Endothelial cell of umbilical vein (primary cell): ENCODE measurements at regions not wholly inside any gene's neighbourhood (a gene's known extent, or its start where the extent isn't known, plus 50 kb on each side); places are given as distances from the start of the nearest gene placed in this dataset.

Source experiments
- BruUV-seq: library from RNA; stranded (reverse); fragments of 400-500 nt; replicated peaks from 2 replicates; lab custom pipeline; 2021; lab: Mats Ljungman, UMichigan
- CTCF ChIA-PET: fragments of 300-600, 350-600 bp; sonication (Branson Sonifier 250); formaldehyde crosslinking; loops from one replicate; lab custom pipeline; 2021; ENCODE audit warnings: antibody characterized with exemption, inconsistent platforms; lab: Charles Lee
- POLR2A ChIA-PET: fragments of 300-600, 350-600 bp; sonication (Branson Sonifier 250); formaldehyde crosslinking; loops from one replicate; lab custom pipeline; 2021; ENCODE audit warnings: antibody characterized with exemption, inconsistent platforms; lab: Charles Lee
- DNase-seq: peaks from one replicate; pipeline ENCODE4 v3.0.0-alpha.2; 2011; ENCODE audit warnings: low read depth, low spot score
- FAIRE-seq: peaks from 2 replicates; lab custom pipeline; 2011; peaks lifted over from hg19 to GRCh38; lab: Jason Lieb, UNC
- H2AFZ ChIP-seq: 2 replicates; pipeline ENCODE4 v1.6.0; 2012; ENCODE audit warnings: low read depth, low read length, control low read depth, inconsistent platforms
- H3K27ac ChIP-seq: 2 replicates; pipeline ENCODE4 v1.5.1; 2011; ENCODE audit warnings: low read depth, mild to moderate bottlenecking, control low read depth, low read length, moderate library complexity; ENCODE audit not compliant: insufficient read depth
- H3K27me3 ChIP-seq, 2 experiments: 2 replicates each; pipeline versions ENCODE4 v1.6.0 to v1.6.1; 2011; ENCODE audit warnings: low read length in 2 of 2, mixed read lengths in 1 of 2; ENCODE audit not compliant: control insufficient read depth in 2 of 2, insufficient read depth in 2 of 2
- H3K36me3 ChIP-seq, 2 experiments: 2 replicates in 1 of 2; 3 replicates in 1 of 2; pipeline ENCODE4 v1.5.1; 2011; ENCODE audit warnings: low read length in 2 of 2, mild to moderate bottlenecking in 1 of 2, moderate library complexity in 1 of 2; ENCODE audit not compliant: control insufficient read depth in 2 of 2, insufficient read depth in 2 of 2; ENCODE audit errors: extremely low read depth in 1 of 2
- H3K4me1 ChIP-seq: 3 replicates; pipeline ENCODE4 v1.5.1; 2011; ENCODE audit warnings: mild to moderate bottlenecking, low read length; ENCODE audit not compliant: control insufficient read depth, insufficient read depth; ENCODE audit errors: extremely low read depth
- H3K4me2 ChIP-seq: 2 replicates; pipeline ENCODE4 v1.6.1; 2011; ENCODE audit warnings: low read length, control low read depth, mixed read lengths; ENCODE audit not compliant: insufficient read depth
- H3K4me3 ChIP-seq, 3 experiments: fragments of 200-600 bp in 1 of 3; sonication (generic), shearing (Covaris generic) in 1 of 3; replicated peaks in 1 of 3; 2 replicates each; pipeline ENCODE4 v1.5.1; 2011 to 2016; ENCODE audit warnings: control low read depth in 3 of 3, low read length in 3 of 3, mild to moderate bottlenecking in 2 of 3, inconsistent platforms in 1 of 3, low read depth in 1 of 3, moderate library complexity in 1 of 3; ENCODE audit not compliant: insufficient read depth in 1 of 3
- H3K79me2 ChIP-seq: 2 replicates; pipeline ENCODE4 v1.6.0; 2012; ENCODE audit warnings: low read length, inconsistent platforms; ENCODE audit not compliant: control insufficient read depth, insufficient read depth
- H3K9ac ChIP-seq: replicated peaks from 2 replicates; pipeline ENCODE3; 2011; ENCODE audit warnings: low read length, control low read depth; ENCODE audit not compliant: insufficient read depth; ENCODE audit errors: extremely low read depth
- H3K9me1 ChIP-seq: replicated peaks from 3 replicates; pipeline ENCODE4 v1.6.0; 2011; ENCODE audit warnings: mild to moderate bottlenecking, low read length; ENCODE audit not compliant: control insufficient read depth, insufficient read depth; ENCODE audit errors: extremely low read depth
- H3K9me3 ChIP-seq: replicated peaks from 2 replicates; pipeline ENCODE4 v1.5.1; 2012; ENCODE audit warnings: low read length, inconsistent platforms; ENCODE audit not compliant: control insufficient read depth, insufficient read depth
- H4K20me1 ChIP-seq: replicated peaks from 2 replicates; pipeline ENCODE3; 2011; ENCODE audit warnings: mild to moderate bottlenecking, low read length; ENCODE audit not compliant: control insufficient read depth, insufficient read depth; ENCODE audit errors: extremely low read depth
- CTCF ChIP-seq, 2 donors: IDR thresholded peaks; 1 replicate in 1 of 2; 2 replicates in 1 of 2; pipeline ENCODE4 v1.5.1; 2011; ENCODE audit warnings: low read length in 2 of 2, mild to moderate bottlenecking in 2 of 2, moderate library complexity in 2 of 2, control low read depth in 1 of 2, inconsistent platforms in 1 of 2, low read depth in 1 of 2; ENCODE audit not compliant: insufficient read depth in 1 of 2; ENCODE audit errors: extremely low read depth in 1 of 2
- FOS ChIP-seq: IDR thresholded peaks from 2 replicates; pipeline ENCODE4 v1.6.1; 2011; ENCODE audit warnings: mild to moderate bottlenecking, low read length, moderate library complexity, borderline replicate concordance; ENCODE audit not compliant: insufficient read depth
- GATA2 ChIP-seq: IDR thresholded peaks from 2 replicates; pipeline ENCODE4 v1.7.0; 2011; ENCODE audit warnings: low read depth, mild to moderate bottlenecking, moderate library complexity, mixed read lengths, low read length; ENCODE audit not compliant: insufficient read length, insufficient read depth
- JUN ChIP-seq: IDR thresholded peaks from 2 replicates; pipeline ENCODE4 v1.6.1; 2011; ENCODE audit warnings: borderline replicate concordance, low read depth; ENCODE audit not compliant: insufficient read length, insufficient read depth
- MYC ChIP-seq: IDR thresholded peaks from one replicate; pipeline ENCODE4 v1.6.1; 2011; ENCODE audit warnings: mild to moderate bottlenecking, low read depth, low read length
- POLR2A ChIP-seq: IDR thresholded peaks from 2 replicates; pipeline ENCODE4 v1.6.1; 2012; ENCODE audit warnings: low read depth, mild to moderate bottlenecking, control low read depth, low read length
- POLR2AphosphoS5 ChIP-seq: IDR thresholded peaks from 2 replicates; pipeline ENCODE4 v1.6.1; 2012; ENCODE audit warnings: low read depth, mild to moderate bottlenecking, control low read depth, low read length, moderate library complexity; ENCODE audit not compliant: insufficient read depth
- dilution Hi-C: fragments of 300-500 bp; cut with MboI; formaldehyde crosslinking; loops from one replicate; pipeline ENCODE4 v1.15.0; 2019; ENCODE audit warnings: low sequenced_read_pairs; ENCODE audit not compliant: extremely low pct_ligation_motif_present
- intact Hi-C: fragments of 100-400 bp; cut with micrococcal nuclease; formaldehyde crosslinking; loops from one replicate; pipeline ENCODE4 v1.10.0; 2022
- TF ChIP-seq, protein P1 (sequence below): IDR thresholded peaks from 2 replicates; pipeline ENCODE4 v1.6.1; 2011; ENCODE audit not compliant: insufficient read depth, insufficient read length

DNA sequence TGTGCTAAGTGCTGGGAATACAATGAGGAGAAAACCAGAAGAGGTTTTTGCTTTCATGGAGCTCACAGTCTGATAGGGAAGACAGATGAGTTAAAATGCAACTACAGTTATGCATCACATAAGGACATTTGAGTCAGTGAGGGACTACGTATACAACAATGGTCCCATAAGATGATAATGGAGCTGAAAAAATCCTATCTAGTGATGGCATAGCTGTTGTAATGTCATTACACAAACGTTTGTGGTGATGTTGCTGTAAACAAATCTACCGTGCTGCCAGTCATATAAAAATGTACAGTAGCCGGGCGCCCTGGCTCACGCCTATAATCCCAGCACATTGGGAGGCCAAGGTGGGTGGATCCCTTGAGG, 110.1 kb upstream of the RAD23B start:
- POLR2A ChIA-PET, result no interaction called here

More for the DNA sequence above, 110.1 kb upstream of the RAD23B start:
- no peaks in the 10 kb centered on the region for H3K27me3 ChIP-seq
- dilution Hi-C loops (no loop called here), intact Hi-C loops (loop anchor here (1.0 to 5.0 kb wide), 4 partner anchors 310 to 1589 kb away; partner anchors contain the start of gene ZNF462)
- no peaks in the 10 kb centered on the region for H3K36me3 ChIP-seq
- TF ChIP-seq FOS, result no peak
- no peak for TF ChIP-seq MYC
- TF ChIP-seq, protein P1, sequence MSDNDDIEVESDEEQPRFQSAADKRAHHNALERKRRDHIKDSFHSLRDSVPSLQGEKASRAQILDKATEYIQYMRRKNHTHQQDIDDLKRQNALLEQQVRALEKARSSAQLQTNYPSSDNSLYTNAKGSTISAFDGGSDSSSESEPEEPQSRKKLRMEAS, result no peak
- TF ChIP-seq POLR2AphosphoS5, result no peak
- TF ChIP-seq JUN, result no peak
- TF ChIP-seq POLR2A, result no peak
- TF ChIP-seq CTCF (IDR thresholded peaks at IDR 0.05; ENCODE audit: extremely low read depth in 1 of 2, insufficient read depth in 1 of 2, low read depth in 1 of 2, low read length in 2 of 2), result no peak
- TF ChIP-seq GATA2, result no peak
- H4K20me1 ChIP-seq, result no peaks in the 10 kb centered on the region
- CTCF ChIA-PET, result interaction anchor here (5.6 kb wide), 1 partner anchor 1330 kb away, joined by 137 read pairs; no protein-coding TSS in a partner anchor
- no peaks in the 10 kb centered on the region for H3K9me1 ChIP-seq
- no peaks in the 10 kb centered on the region for H3K9me3 ChIP-seq
- DNase-seq (no peak), FAIRE-seq (no peak)
- no peak overlapping the region for H3K9ac ChIP-seq
- no peaks in the 10 kb centered on the region for H3K79me2 ChIP-seq
- H2AFZ ChIP-seq, result no peak overlapping the region
- no peak overlapping the region for H3K27ac ChIP-seq
- no peak overlapping the region for H3K4me2 ChIP-seq
- H3K4me1 ChIP-seq, result no peaks in the 10 kb centered on the region
- H3K4me3 ChIP-seq, result no peak overlapping the region
- BruUV-seq, result no TSS peak
